Keratinocyte (primary cell): ENCODE measurements at regions not wholly inside any gene's neighbourhood (a gene's known extent, or its start where the extent isn't known, plus 50 kb on each side); places are given as distances from the start of the nearest gene placed in this dataset.

Experiments used
- DNase-seq: peaks from one replicate; pipeline ENCODE4 v3.0.0-alpha.2; 2011; ENCODE audit warnings: low read depth, missing footprints, low spot score
- FAIRE-seq: peaks from 2 replicates; lab custom pipeline; 2011; peaks lifted over from hg19 to GRCh38; lab: Jason Lieb, UNC
- H2AFZ ChIP-seq: 2 replicates; pipeline ENCODE4 v1.6.0; 2012; ENCODE audit warnings: low read length, control low read depth, inconsistent platforms; ENCODE audit not compliant: control insufficient read depth
- H3K27ac ChIP-seq: 2 replicates; pipeline ENCODE4 v1.5.1; 2011; ENCODE audit warnings: low read length; ENCODE audit not compliant: control insufficient read depth, insufficient read depth
- H3K27me3 ChIP-seq: 3 replicates; pipeline ENCODE4 v1.6.0; 2011; ENCODE audit warnings: low read length; ENCODE audit not compliant: control insufficient read depth, insufficient read depth; ENCODE audit errors: extremely low read depth
- H3K36me3 ChIP-seq, 2 experiments: 2 replicates in 1 of 2; 3 replicates in 1 of 2; pipeline ENCODE4 v1.5.1; 2011; ENCODE audit warnings: low read length in 2 of 2, mild to moderate bottlenecking in 1 of 2; ENCODE audit not compliant: control insufficient read depth in 2 of 2, insufficient read depth in 2 of 2; ENCODE audit errors: extremely low read depth in 1 of 2
- H3K4me1 ChIP-seq: 3 replicates; pipeline ENCODE4 v1.5.1; 2011; ENCODE audit warnings: low read length; ENCODE audit not compliant: control insufficient read depth, insufficient read depth; ENCODE audit errors: extremely low read depth
- H3K4me2 ChIP-seq: 3 replicates; pipeline ENCODE4 v1.6.0; 2011; ENCODE audit warnings: low read depth, low read length; ENCODE audit not compliant: control insufficient read depth, insufficient read depth; ENCODE audit errors: extremely low read depth
- H3K4me3 ChIP-seq, 3 experiments: fragments of 200-600 bp in 1 of 3; sonication (generic) in 1 of 3; 2 replicates in 2 of 3; 3 replicates in 1 of 3; pipeline ENCODE4 v1.5.1; 2011 to 2016; ENCODE audit warnings: low read length in 3 of 3, mild to moderate bottlenecking in 3 of 3, control low read depth in 2 of 3, inconsistent platforms in 1 of 3, low read depth in 1 of 3, mixed read lengths in 1 of 3, mixed run types in 1 of 3, moderate library complexity in 1 of 3; ENCODE audit not compliant: control insufficient read depth in 2 of 3, insufficient read depth in 2 of 3; ENCODE audit errors: extremely low read depth in 1 of 3
- H3K79me2 ChIP-seq: 2 replicates; pipeline ENCODE4 v1.6.0; 2012; ENCODE audit warnings: low read length; ENCODE audit not compliant: control insufficient read depth, insufficient read depth
- H3K9ac ChIP-seq: 3 replicates; pipeline ENCODE4 v1.6.0; 2011; ENCODE audit warnings: low read length; ENCODE audit not compliant: control insufficient read depth, insufficient read depth; ENCODE audit errors: extremely low read depth
- H3K9me1 ChIP-seq: 3 replicates; pipeline ENCODE4 v1.6.0; 2011; ENCODE audit warnings: low read length; ENCODE audit not compliant: control insufficient read depth, insufficient read depth; ENCODE audit errors: extremely low read depth
- H3K9me3 ChIP-seq: 2 replicates; pipeline ENCODE4 v1.5.1; 2012; ENCODE audit warnings: low read depth, low read length; ENCODE audit not compliant: control insufficient read depth
- H4K20me1 ChIP-seq: 3 replicates; pipeline ENCODE4 v1.6.0; 2011; ENCODE audit warnings: low read length; ENCODE audit not compliant: control insufficient read depth, insufficient read depth; ENCODE audit errors: extremely low read depth
- EZH2 ChIP-seq: IDR thresholded peaks from one replicate; pipeline ENCODE4 v1.6.1; 2012; ENCODE audit warnings: inconsistent platforms, mild to moderate bottlenecking, low read length, moderate library complexity
- dilution Hi-C: fragments of 300-500 bp; cut with MboI; formaldehyde crosslinking; loops from one replicate; pipeline ENCODE4 v1.7.0; 2020; ENCODE audit warnings: low sequenced_read_pairs; ENCODE audit not compliant: extremely low pct_ligation_motif_present
- TF ChIP-seq, protein P1 (sequence below), 3 experiments: IDR thresholded peaks in 1 of 3; conservative IDR thresholded peaks in 1 of 3; optimal IDR thresholded peaks in 1 of 3; 2 replicates in 2 of 3; 3 replicates in 1 of 3; pipeline versions ENCODE3 to v1.5.1; 2011; ENCODE audit warnings: low read length in 3 of 3, mild to moderate bottlenecking in 3 of 3, moderate library complexity in 2 of 3, control low read depth in 1 of 3, inconsistent platforms in 1 of 3; ENCODE audit not compliant: insufficient read depth in 2 of 3; ENCODE audit errors: extremely low read depth in 1 of 3

- no peaks in the 10 kb centered on the region for H3K36me3 ChIP-seq
- no peak overlapping the region for H2AFZ ChIP-seq
- H3K9me3 ChIP-seq, result no peaks in the 10 kb centered on the region
- FAIRE-seq, result no peak
- H3K9ac ChIP-seq, result no peak overlapping the region
- peaks cover 7% of the 10 kb centered on the region for H3K27me3 ChIP-seq
- no peaks in the 10 kb centered on the region for H3K79me2 ChIP-seq
- no peaks in the 10 kb centered on the region for H4K20me1 ChIP-seq
- no peak overlapping the region for H3K27ac ChIP-seq
- no peak overlapping the region for H3K4me2 ChIP-seq
- no peaks in the 10 kb centered on the region for H3K9me1 ChIP-seq
- H3K4me1 ChIP-seq, result no peaks in the 10 kb centered on the region
- dilution Hi-C loops, result no loop called here
- H3K4me3 ChIP-seq, result no peak overlapping the region
- no peak for DNase-seq
- TF ChIP-seq, protein P1, sequence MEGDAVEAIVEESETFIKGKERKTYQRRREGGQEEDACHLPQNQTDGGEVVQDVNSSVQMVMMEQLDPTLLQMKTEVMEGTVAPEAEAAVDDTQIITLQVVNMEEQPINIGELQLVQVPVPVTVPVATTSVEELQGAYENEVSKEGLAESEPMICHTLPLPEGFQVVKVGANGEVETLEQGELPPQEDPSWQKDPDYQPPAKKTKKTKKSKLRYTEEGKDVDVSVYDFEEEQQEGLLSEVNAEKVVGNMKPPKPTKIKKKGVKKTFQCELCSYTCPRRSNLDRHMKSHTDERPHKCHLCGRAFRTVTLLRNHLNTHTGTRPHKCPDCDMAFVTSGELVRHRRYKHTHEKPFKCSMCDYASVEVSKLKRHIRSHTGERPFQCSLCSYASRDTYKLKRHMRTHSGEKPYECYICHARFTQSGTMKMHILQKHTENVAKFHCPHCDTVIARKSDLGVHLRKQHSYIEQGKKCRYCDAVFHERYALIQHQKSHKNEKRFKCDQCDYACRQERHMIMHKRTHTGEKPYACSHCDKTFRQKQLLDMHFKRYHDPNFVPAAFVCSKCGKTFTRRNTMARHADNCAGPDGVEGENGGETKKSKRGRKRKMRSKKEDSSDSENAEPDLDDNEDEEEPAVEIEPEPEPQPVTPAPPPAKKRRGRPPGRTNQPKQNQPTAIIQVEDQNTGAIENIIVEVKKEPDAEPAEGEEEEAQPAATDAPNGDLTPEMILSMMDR (optimal IDR thresholded peaks at IDR 0.05 in 1 of 3, IDR thresholded peaks at IDR 0.05 in 1 of 3, conservative IDR thresholded peaks at IDR 0.05 in 1 of 3; ENCODE audit: extremely low read depth in 1 of 3, insufficient read depth in 2 of 3, low read length in 3 of 3), result no peak
- no peak for TF ChIP-seq EZH2
Observed at GRCh38 chr4:25986807-25987206, 72.8 kb downstream of the SMIM20 start.

DNA sequence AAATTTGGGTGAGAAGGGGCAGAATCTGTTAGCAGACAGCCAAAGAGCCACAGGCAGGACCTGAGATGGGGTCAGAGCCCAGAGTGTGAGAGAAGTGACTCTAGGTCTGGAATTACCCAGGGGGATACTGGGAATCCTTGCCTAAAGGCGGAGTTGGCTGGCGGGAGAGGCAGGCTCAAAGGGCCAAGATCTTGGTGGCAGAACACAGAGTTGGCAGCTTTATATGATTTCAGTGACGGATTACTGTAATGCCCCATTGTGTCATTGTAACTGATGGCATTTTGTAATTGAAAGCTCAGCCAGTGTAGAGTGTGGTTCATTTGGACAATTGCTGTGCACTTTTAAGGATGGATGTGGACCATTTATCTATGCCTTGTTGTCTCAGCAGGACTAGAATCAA is 77.3 kb downstream of the SMIM20 start:
- H3K27ac ChIP-seq, result no peak overlapping the region
- dilution Hi-C loops, result no loop called here
- no peak overlapping the region for H3K4me3 ChIP-seq
- no peaks in the 10 kb centered on the region for H3K9me3 ChIP-seq
- no peak overlapping the region for H3K4me2 ChIP-seq
- H3K4me1 ChIP-seq, result no peaks in the 10 kb centered on the region
- H3K9ac ChIP-seq, result no peak overlapping the region
- H3K36me3 ChIP-seq, result no peaks in the 10 kb centered on the region
- TF ChIP-seq EZH2, result no peak
- TF ChIP-seq, protein P1 (optimal IDR thresholded peaks at IDR 0.05 in 1 of 3, IDR thresholded peaks at IDR 0.05 in 1 of 3, conservative IDR thresholded peaks at IDR 0.05 in 1 of 3; ENCODE audit: extremely low read depth in 1 of 3, insufficient read depth in 2 of 3, low read length in 3 of 3), result no peak
- peaks cover 2% of the 10 kb centered on the region for H3K27me3 ChIP-seq
- no peak overlapping the region for H2AFZ ChIP-seq
- no peaks in the 10 kb centered on the region for H3K9me1 ChIP-seq
- DNase-seq (no peak), FAIRE-seq (no peak)
- H3K79me2 ChIP-seq, result no peaks in the 10 kb centered on the region
- H4K20me1 ChIP-seq, result no peaks in the 10 kb centered on the region
